ENCODE measurements at regions not wholly inside any gene's neighbourhood (a gene's known extent, or its start where the extent isn't known, plus 50 kb on each side); places are given as distances from the start of the nearest gene placed in this dataset.

DNA sequence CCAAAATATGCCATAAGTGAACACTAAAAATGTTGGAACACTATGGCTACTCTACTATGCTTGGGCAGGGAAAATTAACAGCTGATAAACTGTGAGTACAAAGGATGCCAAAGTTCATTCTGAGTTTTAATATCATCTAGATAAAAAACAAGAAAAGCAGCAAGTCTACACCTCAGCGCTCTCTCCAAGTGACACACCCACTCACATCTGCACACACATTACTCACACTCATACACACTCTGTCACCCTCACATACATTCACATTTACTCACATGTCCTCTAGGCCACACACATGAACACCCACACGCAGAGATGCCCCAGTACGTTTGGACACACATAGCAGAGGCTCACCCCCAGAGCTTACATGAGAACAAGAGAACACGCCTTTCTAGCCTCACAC lies 87.3 kb upstream of the RAB4A start:
- no peak for DNase-seq (ENCODE audit: low read depth)

GRCh38 chr1:229184066-229184465 lies 86.8 kb upstream of the RAB4A start:
- no peak for DNase-seq (ENCODE audit: low read depth)

DNA sequence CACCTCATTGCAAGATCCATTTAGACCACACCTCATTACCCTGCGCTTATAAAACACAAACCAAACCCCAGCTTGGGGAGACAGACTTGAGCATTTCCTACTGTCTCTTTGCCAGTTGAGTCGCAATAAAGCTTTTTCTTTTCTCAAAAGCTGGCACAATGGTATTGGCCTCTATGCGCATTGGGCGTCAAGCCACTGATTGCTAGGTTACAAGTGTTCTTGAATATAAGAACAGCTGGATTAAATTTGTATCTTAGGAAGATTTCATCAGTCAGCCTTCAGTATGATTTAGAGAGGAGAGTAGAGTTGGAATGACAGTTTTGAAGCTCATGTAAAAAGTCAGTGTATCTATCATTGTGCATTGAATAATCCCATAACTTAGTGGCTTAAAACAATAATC lies 84.9 kb upstream of the RAB4A start:
- DNase-seq (ENCODE audit: low read depth), result no peak

GRCh38 chr1:229186373-229187056 lies 84.4 kb upstream of the RAB4A start:
- DNase-seq (ENCODE audit: low read depth), result no peak

- no peak for DNase-seq (ENCODE audit: low read depth)
Measured at GRCh38 chr1:229190057-229190575, 80.8 kb upstream of the RAB4A start.

DNA sequence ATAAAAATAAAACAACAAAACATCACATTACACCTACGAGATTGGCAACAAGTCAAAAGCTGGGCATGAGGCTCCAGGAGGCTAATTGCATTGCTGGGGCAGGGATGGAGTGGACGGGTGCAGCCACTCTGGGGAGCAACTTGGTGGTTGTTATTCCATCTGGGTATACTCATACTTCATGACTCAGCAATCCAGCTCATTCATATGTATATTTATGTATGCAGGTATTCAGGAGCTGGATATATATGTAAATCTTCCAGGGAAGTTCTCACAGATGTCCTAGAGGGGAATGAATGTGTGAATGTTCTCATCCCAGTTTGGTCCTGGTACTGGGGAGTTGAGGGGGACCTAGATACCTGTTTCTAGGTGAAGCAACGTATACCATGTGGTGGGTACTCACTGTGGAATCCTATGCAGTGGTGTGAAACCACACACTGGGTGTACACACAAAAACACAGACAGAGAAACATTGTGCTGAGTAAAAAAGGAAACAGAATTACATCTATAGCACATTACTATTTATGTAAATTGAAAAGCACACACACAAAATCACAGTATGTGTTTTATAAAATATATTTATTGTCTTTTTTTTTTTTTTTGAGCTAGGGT lies 79.7 kb upstream of the RAB4A start:
- DNase-seq (ENCODE audit: low read depth), result no peak

- no peak for DNase-seq (ENCODE audit: low read depth)
Measured at GRCh38 chr1:229192031-229192430, 78.9 kb upstream of the RAB4A start.

DNA sequence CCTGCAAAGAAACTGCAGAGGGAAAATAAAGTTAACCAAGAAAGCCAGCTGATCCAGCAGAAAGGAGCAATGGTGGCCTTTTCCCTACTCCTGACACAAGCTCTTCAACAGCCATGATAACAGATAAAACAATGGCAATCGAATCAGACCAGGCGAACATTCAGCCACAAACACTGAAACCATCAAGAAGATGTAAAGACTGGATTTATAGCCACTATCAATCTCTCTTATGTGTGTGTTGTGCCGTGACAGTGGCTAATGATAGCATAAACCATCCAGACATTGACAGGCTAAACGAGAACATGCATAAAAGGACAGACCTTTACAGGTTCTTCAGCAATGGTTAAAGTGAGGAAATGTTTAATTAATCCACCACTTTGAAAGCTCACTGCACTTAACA lies 78.1 kb upstream of the RAB4A start:
- DNase-seq (ENCODE audit: low read depth), result no peak

DNA sequence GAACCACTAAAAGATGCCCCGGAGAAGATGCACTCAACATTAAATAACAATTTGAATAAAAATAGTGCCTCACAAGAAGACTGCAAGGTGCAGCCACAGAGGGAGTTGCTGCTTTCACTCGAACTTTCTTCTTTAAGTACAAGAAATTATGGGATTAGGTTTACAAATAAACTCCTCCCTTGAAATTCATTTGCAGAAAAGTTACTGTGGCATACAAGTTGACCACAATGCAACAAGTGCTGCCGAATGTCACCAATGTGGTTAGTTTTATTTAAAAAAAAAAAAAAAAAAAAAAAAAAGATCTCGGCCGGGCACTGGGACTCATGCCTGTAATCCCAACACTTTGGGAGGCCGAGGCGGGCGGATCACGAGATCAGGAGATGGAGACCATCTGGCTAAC lies 76.8 kb upstream of the RAB4A start:
- DNase-seq (ENCODE audit: low read depth), result no peak

DNA sequence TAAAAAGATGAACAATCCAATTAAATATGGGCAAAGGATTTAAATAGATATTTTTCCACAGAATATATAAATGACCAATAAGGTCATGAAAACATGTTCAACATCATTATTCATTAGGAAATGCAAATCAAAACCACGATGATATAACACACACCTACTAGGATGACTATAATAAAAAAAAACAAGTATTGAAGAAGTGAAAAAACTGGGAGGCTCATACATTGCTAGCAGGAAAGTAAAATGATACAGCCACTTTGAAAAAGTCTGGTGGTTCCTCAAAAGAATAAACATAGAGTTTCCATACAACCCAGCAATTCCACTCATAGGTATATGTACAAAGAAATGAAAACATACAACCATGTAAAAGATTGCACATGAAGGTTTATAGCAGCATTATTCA lies 75.7 kb upstream of the RAB4A start:
- no peak for DNase-seq (ENCODE audit: low read depth)

- no peak for DNase-seq (ENCODE audit: low read depth)
Measured at GRCh38 chr1:229196404-229197264, 74.3 kb upstream of the RAB4A start.

DNA sequence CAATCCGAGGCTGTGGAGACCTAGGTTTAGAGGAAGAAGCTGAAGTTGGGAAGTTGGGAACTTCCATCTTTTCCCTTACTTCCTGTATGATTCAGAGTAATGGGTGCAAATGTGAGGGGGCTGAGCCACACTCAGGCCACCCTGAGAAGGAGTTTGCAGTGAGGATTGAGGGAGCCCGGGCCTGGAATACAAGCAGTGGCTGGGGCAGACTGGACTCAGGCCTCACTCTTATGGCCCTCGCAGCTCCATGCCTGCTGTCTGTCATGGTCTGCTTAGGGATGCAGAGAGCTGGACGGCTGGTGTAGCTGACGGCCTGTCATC lies 73.7 kb upstream of the RAB4A start:
- DNase-seq (ENCODE audit: low read depth), result no peak

DNA sequence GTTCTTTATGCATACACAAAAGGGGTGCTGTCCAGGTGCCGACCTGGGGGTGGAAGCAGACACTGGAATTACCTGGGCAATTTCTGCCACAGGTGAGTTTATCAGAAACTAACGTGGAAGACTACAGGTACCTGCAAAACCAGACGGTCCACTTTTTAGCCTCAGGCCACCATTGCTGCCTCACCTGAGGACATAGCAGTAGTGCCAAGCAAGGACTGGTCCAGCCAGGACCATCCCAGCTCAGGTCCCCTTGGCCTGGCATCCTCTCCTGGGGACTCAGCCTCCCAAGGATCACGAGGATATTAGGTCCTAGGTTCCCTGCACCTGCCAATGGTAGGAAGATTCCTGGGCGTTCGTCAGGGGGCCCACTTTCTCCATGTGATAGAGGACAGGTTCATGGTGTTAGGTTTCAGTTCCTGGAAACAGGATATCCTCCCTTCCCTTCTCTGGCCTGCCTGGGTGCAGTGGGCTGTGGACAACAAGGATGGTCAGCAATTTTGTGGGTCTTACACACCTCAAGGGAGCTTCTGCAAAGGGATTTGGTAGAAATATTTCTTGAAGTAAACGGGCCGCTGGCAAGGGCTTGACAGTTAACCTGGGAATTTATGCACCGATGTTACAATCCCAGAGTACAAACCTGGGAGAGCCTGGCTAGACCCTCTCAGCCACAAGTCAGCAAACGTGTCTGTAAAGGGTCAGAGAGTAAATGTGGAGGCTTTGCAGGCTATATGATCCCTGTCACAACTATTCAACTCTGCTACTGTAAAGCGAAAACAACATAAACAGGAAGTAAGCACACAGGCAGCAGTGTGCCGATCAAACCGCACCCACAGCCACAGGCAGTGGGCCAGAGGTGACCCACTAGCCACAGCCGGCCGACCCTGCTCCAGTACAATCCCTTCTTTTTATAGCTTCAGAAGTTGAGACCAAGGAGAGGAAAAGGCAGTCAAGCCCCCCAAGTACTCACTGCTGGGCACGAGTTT lies 71.4 kb upstream of the RAB4A start:
- no peak for DNase-seq (ENCODE audit: low read depth)

DNA sequence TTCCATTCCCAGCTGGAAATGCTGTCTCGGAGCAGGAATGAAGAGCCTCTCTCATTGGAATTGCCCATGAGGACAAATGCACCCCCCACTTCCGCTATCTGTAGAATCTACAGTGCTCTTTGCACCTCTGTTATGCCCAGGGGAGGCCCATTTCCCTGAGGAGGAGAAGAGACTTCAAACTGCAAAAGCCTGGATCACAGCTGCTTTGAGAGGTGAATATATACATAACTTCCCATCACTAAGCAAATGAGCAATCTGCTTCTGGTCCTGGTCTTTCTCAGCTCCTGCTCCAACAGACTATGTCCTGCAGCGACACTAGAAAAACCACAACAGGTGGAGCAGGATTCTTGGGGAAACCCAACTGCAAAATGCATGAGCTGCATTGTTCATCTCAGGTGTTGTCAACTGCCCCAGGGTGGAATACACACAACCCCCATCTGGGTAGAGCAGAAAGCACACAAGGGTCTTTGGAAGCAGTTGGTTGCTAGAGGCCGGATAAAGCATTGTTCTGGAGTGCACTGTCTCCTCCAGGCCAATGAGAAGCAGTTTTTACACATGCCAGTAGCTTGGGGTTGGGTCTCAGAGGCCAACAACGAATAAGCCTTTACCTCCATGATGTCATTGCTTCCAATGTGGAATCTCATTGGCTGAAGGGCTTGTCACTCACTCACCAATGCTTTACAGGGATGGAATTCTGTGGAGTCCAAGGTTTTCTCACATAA lies 67.7 kb upstream of the RAB4A start:
- no peak for DNase-seq (ENCODE audit: low read depth)

DNA sequence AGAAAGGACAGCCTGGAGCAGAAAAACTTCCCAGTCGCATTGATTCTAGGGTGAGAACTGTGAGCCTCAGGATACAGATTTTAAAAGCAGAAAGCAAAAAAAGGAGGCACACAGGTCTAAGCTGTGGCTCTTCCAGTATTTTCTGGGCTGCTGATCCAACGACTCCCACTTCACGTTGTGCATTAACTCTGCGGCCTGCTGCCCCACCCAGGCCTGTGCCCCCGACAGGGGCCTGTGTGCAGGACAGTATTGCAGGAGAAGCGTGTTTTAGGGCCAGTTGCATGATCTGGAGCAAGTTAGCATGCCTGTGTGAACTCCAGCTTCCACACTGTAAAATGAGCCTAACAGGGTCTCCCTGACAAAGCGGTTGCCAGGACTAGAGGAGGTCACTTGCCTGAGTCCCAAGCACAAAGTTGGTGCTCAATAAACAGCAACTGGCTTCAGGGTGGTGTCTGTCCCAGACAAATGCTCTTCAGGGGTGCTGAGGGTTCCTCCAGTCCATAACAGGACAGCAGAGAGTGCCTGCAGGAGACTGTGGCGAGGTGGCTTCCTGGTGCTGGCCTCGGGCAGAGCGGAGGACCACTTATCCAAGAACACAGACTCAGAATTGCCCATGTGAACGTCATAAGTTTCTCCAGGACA lies 66.8 kb upstream of the RAB4A start:
- no peak for DNase-seq (ENCODE audit: low read depth)

GRCh38 chr1:229204921-229205777 lies 65.8 kb upstream of the RAB4A start:
- DNase-seq (ENCODE audit: low read depth), result no peak

- DNase-seq (ENCODE audit: low read depth), result no peak
Measured at GRCh38 chr1:229205854-229206253, 65.1 kb upstream of the RAB4A start.

GRCh38 chr1:229207916-229208315 lies 63.0 kb upstream of the RAB4A start:
- DNase-seq (ENCODE audit: low read depth), result no peak

DNA sequence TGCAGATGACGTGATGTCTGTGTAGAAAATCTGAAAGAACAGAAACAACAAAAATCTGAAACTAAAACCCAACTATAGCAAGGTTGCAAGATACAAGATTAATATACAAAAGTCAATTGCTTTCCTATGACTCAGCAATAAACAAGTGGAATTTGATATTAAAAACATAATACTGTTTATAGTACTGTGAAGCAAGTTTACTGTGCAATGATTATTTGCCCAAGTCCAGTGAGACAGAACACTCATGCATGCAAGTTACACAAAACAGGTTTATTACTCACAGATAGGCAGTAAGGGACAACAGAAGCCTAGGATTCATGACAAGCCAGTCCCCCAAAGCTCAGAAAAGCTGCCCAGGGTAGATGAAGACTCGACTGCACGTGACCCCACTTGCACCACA lies 62.4 kb upstream of the RAB4A start:
- no peak for DNase-seq (ENCODE audit: low read depth)

DNA sequence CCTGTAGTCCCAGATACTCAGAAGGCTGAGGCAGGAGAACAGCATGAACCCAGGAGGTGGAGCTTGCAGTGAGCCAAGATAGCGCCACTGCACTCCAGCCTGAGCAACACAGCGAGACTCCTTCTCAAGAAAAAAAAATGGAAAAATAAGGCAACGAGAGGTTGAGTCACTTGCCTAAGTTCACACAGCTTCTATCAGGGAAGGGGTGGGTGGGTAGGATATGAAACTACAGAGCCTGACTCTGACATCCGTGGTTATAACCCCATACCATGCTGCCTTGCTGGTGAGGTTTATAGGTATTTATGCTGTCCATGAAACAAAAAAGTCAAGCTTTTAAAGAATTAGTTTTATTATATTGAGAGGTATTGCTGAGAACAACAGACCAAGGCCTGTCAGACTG lies 61.5 kb upstream of the RAB4A start:
- DNase-seq (ENCODE audit: low read depth), result no peak
